ENCODE measurements at regions not wholly inside any gene's neighbourhood (a gene's known extent, or its start where the extent isn't known, plus 50 kb on each side); places are given as distances from the start of the nearest gene placed in this dataset.
A peak's percentile ranks its signal among the peaks of the same experiment; 100 is the strongest.

DNA sequence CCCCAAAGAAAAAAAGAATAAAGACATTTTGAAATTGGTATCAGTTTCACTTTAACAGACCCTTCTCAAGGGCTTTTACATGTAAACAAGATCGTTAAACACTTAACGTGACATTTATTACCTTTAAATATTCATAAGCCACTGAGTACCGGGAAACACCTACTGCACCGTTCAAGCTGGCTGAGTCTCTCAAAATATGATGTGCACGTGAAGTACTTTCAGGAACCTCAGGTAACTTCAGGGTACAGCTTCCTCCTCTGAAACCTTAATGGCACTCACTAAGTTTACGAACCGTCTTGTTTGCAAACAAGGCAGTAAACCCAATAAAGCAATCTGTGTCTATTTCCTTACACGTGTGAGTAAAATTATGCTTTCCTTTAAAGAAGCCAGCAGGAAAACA lies 105.5 kb upstream of the TENM4 start:
- Mint-ChIP-seq H3K4me1 (peaks cover 27% of the 10 kb centered on the region), H3K9me3 (no peaks in the 10 kb centered on the region), H3K27ac (no peak overlapping the region), H3K36me3 (ENCODE audit: low read depth) (no peaks in the 10 kb centered on the region), H3K27me3 (ENCODE audit: insufficient read depth) (no peaks in the 10 kb centered on the region), H3K4me3 (no peak overlapping the region)
- H3K4me1 ChIP-seq (ENCODE audit: control insufficient read depth, insufficient read depth, low read length), result no peaks in the 10 kb centered on the region
- TF ChIP-seq, protein P1, sequence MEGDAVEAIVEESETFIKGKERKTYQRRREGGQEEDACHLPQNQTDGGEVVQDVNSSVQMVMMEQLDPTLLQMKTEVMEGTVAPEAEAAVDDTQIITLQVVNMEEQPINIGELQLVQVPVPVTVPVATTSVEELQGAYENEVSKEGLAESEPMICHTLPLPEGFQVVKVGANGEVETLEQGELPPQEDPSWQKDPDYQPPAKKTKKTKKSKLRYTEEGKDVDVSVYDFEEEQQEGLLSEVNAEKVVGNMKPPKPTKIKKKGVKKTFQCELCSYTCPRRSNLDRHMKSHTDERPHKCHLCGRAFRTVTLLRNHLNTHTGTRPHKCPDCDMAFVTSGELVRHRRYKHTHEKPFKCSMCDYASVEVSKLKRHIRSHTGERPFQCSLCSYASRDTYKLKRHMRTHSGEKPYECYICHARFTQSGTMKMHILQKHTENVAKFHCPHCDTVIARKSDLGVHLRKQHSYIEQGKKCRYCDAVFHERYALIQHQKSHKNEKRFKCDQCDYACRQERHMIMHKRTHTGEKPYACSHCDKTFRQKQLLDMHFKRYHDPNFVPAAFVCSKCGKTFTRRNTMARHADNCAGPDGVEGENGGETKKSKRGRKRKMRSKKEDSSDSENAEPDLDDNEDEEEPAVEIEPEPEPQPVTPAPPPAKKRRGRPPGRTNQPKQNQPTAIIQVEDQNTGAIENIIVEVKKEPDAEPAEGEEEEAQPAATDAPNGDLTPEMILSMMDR (conservative IDR thresholded peaks at IDR 0.05), result no peak
- H3K9ac ChIP-seq (ENCODE audit: extremely low read depth, low read length, poor library complexity, severe bottlenecking), result no peak overlapping the region
- H3K9me3 ChIP-seq (ENCODE audit: control insufficient read depth, low read length), result no peaks in the 10 kb centered on the region
- WGBS, 2 experiments (ENCODE audit: insufficient coverage in 1 of 2, insufficient read length in 1 of 2), result 85 to 87% methylated on average over 8 of the region's 8 CpGs
- H3K27ac ChIP-seq (ENCODE audit: low read depth, low read length), result no peak overlapping the region
- H3K36me3 ChIP-seq (ENCODE audit: control insufficient read depth, insufficient read depth, low read length), result no peaks in the 10 kb centered on the region
- no peak for DNase-seq
- no peak overlapping the region for H3K4me3 ChIP-seq (ENCODE audit: low read length)
- H3K27me3 ChIP-seq (ENCODE audit: control insufficient read depth, insufficient read depth, low read length, poor library complexity, severe bottlenecking), result no peaks in the 10 kb centered on the region

DNA sequence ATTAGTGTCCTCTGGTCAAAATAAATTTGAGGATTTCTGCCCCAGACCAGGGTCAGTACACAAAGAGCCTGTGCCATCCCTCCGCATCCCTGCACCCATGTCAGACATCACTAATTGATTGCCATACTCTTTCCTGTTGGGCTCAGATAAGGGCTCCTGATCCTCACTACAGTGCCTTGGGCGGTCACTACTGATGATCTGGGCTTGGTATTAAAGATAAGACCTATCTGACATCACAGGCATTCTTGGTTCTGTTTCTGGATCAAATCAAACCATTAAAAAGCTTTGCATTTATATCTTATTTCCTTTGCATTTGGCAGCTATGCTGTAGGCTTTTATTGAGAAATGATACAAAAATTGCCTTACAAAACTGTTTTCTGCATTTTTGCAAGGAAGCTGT lies 103.5 kb upstream of the TENM4 start:
- WGBS, 2 experiments (ENCODE audit: insufficient coverage in 1 of 2, insufficient read length in 1 of 2), result 96 to 100% methylated on average over 2 of the region's 2 CpGs
- TF ChIP-seq, protein P1 (conservative IDR thresholded peaks at IDR 0.05), result no peak
- H3K4me3 Mint-ChIP-seq, result no peak overlapping the region
- H3K9ac ChIP-seq (ENCODE audit: extremely low read depth, low read length, poor library complexity, severe bottlenecking), result no peak overlapping the region
- H3K36me3 ChIP-seq (ENCODE audit: control insufficient read depth, insufficient read depth, low read length), result no peaks in the 10 kb centered on the region
- no peak overlapping the region for H3K27ac Mint-ChIP-seq
- no peaks in the 10 kb centered on the region for H3K36me3 Mint-ChIP-seq (ENCODE audit: low read depth)
- no peak overlapping the region for H3K4me3 ChIP-seq (ENCODE audit: low read length)
- no peaks in the 10 kb centered on the region for H3K9me3 ChIP-seq (ENCODE audit: control insufficient read depth, low read length)
- H3K27ac ChIP-seq (ENCODE audit: low read depth, low read length), result no peak overlapping the region
- no peak for DNase-seq
- H3K4me1 Mint-ChIP-seq, result peaks cover 27% of the 10 kb centered on the region
- no peaks in the 10 kb centered on the region for H3K9me3 Mint-ChIP-seq
- H3K27me3 ChIP-seq (ENCODE audit: control insufficient read depth, insufficient read depth, low read length, poor library complexity, severe bottlenecking), result no peaks in the 10 kb centered on the region
- H3K4me1 ChIP-seq (ENCODE audit: control insufficient read depth, insufficient read depth, low read length), result no peaks in the 10 kb centered on the region
- no peaks in the 10 kb centered on the region for H3K27me3 Mint-ChIP-seq (ENCODE audit: insufficient read depth)

DNA sequence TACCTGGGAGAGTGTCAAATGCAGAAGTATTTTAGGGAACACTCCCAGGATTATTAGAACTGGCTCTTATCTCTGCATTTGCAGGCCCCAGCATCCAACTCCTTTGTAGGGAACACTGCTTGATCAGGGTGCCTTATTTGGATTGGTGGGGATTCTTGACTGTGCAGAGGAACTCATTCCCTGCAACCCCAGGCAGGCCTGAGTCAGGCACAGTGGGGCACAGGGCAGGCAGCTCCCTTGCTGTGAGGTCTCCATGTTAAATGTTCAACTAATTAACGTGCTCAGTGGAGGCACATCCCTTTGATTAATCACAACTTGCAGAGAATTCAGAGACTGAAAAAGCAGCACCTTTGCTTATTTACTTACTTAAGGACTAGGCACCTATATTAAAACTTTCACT lies 102.3 kb upstream of the TENM4 start:
- 55 to 57% methylated on average over 1 of the region's 1 CpG for WGBS, 2 experiments (ENCODE audit: insufficient coverage in 1 of 2, insufficient read length in 1 of 2)
- no peak overlapping the region for H3K9ac ChIP-seq (ENCODE audit: extremely low read depth, low read length, poor library complexity, severe bottlenecking)
- no peaks in the 10 kb centered on the region for H3K4me1 ChIP-seq (ENCODE audit: control insufficient read depth, insufficient read depth, low read length)
- TF ChIP-seq, protein P1 (conservative IDR thresholded peaks at IDR 0.05), result no peak
- Mint-ChIP-seq H3K27me3 (ENCODE audit: insufficient read depth) (no peaks in the 10 kb centered on the region), H3K4me3 (no peak overlapping the region), H3K36me3 (ENCODE audit: low read depth) (no peaks in the 10 kb centered on the region), H3K27ac (no peak overlapping the region), H3K4me1 (peaks cover 19% of the 10 kb centered on the region), H3K9me3 (no peaks in the 10 kb centered on the region)
- H3K27me3 ChIP-seq (ENCODE audit: control insufficient read depth, insufficient read depth, low read length, poor library complexity, severe bottlenecking), result no peaks in the 10 kb centered on the region
- H3K27ac ChIP-seq (ENCODE audit: low read depth, low read length), result no peak overlapping the region
- DNase-seq, result peak; percentile 66
- H3K4me3 ChIP-seq (ENCODE audit: low read length), result no peak overlapping the region
- H3K9me3 ChIP-seq (ENCODE audit: control insufficient read depth, low read length), result no peaks in the 10 kb centered on the region
- H3K36me3 ChIP-seq (ENCODE audit: control insufficient read depth, insufficient read depth, low read length), result no peaks in the 10 kb centered on the region

All from endodermal cell (in vitro differentiated cells).